GM10266 (cell line): ENCODE measurements at regions not wholly inside any gene's neighbourhood (a gene's known extent, or its start where the extent isn't known, plus 50 kb on each side); places are given as distances from the start of the nearest gene placed in this dataset.

Experiments
- DNase-seq: peaks from one replicate; pipeline ENCODE4 v3.0.0; 2012; ENCODE audit errors: extremely low spot score
- CTCF ChIP-seq: IDR thresholded peaks from 2 replicates; pipeline ENCODE4 v1.5.1; 2012; ENCODE audit warnings: mild to moderate bottlenecking, low read depth; ENCODE audit not compliant: control insufficient read depth, insufficient read depth; ENCODE audit errors: missing control alignments

GRCh38 chr7:26543951-26544350 is 252.3 kb downstream of the SNX10 start:
- DNase-seq = no peak
- TF ChIP-seq CTCF = no peak

DNA sequence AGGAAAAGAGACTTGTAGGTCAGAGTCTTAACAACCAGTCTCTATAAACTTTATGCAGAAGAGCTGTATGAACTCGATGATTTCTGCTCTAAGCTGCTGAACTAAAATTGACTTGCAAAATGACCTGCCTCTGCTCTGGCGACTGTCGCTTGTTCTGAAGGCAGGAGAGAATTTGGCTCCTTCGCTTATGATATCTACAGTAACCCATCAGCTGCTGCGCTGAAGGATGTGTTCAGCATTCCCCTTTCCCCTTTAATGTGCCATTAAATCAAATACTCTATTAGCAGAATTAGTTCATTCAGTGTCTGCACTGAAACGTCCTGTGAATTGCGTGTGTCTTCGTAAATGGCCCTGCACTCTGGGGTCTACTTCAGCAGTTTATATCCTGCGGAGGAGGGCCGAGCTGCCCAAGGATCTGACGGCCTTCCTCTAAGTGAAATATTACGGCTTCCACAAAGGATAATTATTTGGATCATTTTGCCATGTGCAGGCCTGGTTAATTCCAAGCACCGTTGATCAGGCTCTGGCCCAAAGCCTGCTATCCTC is 254.9 kb downstream of the SNX10 start:
- no peak for TF ChIP-seq CTCF
- DNase-seq = no peak

DNA sequence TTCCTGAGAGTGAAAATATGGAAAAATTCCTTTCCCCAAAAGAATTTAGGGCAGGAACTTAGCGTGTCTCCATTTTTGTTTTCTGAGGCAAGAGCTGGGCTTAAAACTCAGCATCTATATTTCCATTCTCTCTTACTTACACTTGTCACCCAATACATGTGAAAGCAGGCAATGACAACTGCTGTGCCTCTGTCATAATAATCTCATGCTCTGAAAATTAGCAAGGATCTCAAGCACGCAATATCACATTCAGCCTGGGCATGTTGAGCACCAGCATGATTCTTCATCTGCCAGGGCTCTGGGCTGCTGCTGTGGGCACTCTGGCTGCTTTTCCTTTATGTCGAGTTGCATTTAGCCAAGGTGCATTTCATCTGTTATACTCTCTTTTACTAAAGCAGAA is 255.5 kb downstream of the SNX10 start:
- no peak for TF ChIP-seq CTCF

DNA sequence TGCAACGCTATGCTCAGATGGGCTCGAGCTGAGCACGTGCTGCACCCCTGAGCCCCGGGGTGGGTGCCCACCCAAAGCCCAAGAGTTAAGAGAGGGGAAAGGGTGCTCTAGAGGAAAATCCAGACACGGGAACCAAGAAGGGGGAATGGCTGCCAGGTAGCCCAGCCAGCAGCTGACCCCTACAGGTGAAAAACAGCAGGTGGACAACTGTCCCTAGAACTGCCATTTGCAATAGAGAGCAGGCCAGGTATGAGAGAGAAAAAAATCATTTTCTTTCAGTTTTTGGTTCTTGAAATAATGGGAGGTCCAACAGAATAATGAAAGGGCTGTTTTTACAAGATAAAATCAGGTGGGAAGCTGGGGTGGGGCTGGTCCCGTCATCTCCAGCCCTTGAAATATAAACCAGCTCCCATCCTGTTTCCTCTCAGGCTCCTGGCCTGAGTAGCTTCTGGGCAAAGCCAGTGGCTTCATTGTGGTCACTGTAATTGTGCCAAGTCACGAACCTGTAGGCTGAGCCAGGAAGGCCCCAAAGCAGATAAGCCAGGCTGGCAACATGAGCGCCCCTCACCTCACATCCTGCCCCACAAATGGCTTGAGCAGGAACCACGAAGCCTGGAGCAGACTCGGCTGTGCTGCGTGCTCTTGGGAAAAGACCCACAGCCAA is 257.8 kb downstream of the SNX10 start:
- DNase-seq = no peak
- TF ChIP-seq CTCF = no peak

More for the DNA sequence above, 255.5 kb downstream of the SNX10 start:
- no peak for DNase-seq

DNA sequence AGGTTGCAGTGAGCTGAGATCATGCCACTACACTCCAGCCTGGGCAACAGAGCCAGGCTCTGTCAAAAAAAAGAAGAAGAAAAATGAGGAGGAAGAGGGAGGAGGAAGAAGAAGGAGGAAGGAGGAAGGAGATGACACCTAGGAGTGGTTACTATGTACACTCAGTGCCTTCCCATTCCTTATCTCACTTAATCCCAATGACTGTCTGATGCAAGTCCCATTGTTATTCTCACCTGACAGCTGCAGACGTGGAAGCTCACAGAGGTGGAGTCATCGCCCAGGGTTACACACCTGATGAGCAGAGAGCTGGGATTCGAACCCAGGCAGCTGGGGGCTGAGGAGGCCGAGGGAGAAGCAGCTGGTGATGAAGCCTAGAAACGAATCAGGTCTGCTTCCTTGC is 258.8 kb downstream of the SNX10 start:
- TF ChIP-seq CTCF = no peak
- no peak for DNase-seq

DNA sequence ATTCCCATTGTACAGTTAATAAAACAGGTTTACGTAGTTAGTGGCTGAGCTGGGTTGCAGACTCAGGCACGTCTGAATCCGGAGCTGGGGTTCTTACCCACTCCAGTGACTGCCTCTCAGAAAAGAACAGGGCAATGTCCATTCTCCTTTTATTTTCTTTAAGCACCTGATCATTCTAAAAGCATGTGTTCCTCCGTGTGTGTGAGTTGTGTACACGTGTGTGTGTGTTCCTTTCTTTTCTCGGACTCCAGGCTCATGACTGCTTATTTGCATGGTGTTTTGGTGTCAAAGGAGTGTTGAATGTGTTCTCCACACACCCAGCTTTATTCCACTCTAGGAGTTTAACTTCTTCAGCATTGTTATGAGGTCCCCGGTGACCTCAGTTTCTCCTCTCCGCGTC is 260.1 kb downstream of the SNX10 start:
- no peak for TF ChIP-seq CTCF

DNA sequence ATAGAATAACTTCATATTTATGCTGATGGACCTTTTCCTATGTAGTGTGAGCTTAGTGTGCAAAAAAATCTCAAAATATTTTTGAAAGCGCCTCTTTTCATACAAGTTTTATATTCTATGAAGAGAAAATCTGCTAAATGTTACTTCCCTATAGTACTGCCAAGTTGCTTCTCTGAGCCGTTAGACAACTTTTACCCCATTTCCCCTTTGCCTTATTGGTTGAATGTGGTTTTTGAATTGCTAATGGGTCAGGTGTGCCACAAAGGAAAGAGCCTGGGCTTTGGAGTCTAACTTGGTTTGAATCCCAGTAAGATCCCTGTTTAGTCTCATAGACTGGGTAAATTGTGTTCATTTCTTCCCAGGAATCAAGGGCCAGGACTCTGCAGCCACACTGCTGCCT is 261.5 kb downstream of the SNX10 start:
- no peak for DNase-seq
- TF ChIP-seq CTCF = no peak

More for the DNA sequence above, 260.1 kb downstream of the SNX10 start:
- no peak for DNase-seq
